H1 (cell line): ENCODE measurements at regions not wholly inside any gene's neighbourhood (a gene's known extent, or its start where the extent isn't known, plus 50 kb on each side); places are given as distances from the start of the nearest gene placed in this dataset.

Experiments used
- CTCF ChIA-PET: fragments of 300-600 bp; sonication (Branson Sonifier 250); formaldehyde crosslinking; loops from one replicate; lab custom pipeline; 2021; ENCODE audit not compliant: partially characterized antibody; lab: Charles Lee
- POLR2A ChIA-PET: fragments of 300-600 bp; sonication (Branson Sonifier 250); formaldehyde crosslinking; loops from one replicate; lab custom pipeline; 2021; ENCODE audit warnings: inconsistent platforms; ENCODE audit not compliant: partially characterized antibody; lab: Charles Lee
- DNase-seq, 2 experiments: peaks; one replicate each; pipeline versions ENCODE4 v3.0.0 to v3.0.0-alpha.2; 2010 to 2022; ENCODE audit warnings: low spot score in 2 of 2, low read depth in 1 of 2, mixed read lengths in 1 of 2
- FAIRE-seq: peaks from 2 replicates; lab custom pipeline; 2011; peaks lifted over from hg19 to GRCh38; lab: Jason Lieb, UNC
- H2AFZ ChIP-seq: 2 replicates; pipeline ENCODE4 v1.8.1; 2012; ENCODE audit warnings: low read length, inconsistent platforms
- H2AK5ac ChIP-seq: 2 replicates; pipeline ENCODE4 v1.6.1; 2013; ENCODE audit warnings: low read depth, low read length
- H2BK120ac ChIP-seq: replicated peaks from 2 replicates; pipeline ENCODE3; 2013; ENCODE audit warnings: low read depth, low read length, inconsistent platforms
- H2BK12ac ChIP-seq: 2 replicates; pipeline ENCODE4 v1.6.1; 2013; ENCODE audit warnings: low read depth, low read length
- H2BK15ac ChIP-seq: 2 replicates; pipeline ENCODE4 v1.6.1; 2013; ENCODE audit warnings: low read length
- H2BK20ac ChIP-seq: 2 replicates; pipeline ENCODE4 v1.6.1; 2013; ENCODE audit warnings: low read length
- H2BK5ac ChIP-seq: 2 replicates; pipeline ENCODE4 v1.6.1; 2013; ENCODE audit warnings: low read depth, low read length
- H3K14ac ChIP-seq: 2 replicates; pipeline ENCODE4 v1.6.1; 2013; ENCODE audit warnings: inconsistent platforms; ENCODE audit not compliant: insufficient read length
- H3K18ac ChIP-seq: 2 replicates; pipeline ENCODE4 v1.6.1; 2013; ENCODE audit warnings: low read length; ENCODE audit errors: extremely low read depth
- H3K23ac ChIP-seq: 2 replicates; pipeline ENCODE4 v1.6.1; 2013; ENCODE audit warnings: inconsistent platforms; ENCODE audit not compliant: insufficient read length
- H3K23me2 ChIP-seq: 2 replicates; pipeline ENCODE4 v1.6.1; 2013; ENCODE audit warnings: low read depth, low read length
- H3K27ac ChIP-seq: 2 replicates; pipeline ENCODE4 v1.6.1; 2011; ENCODE audit warnings: low read depth, low read length, inconsistent platforms
- H3K27me3 ChIP-seq, 4 experiments: replicated peaks in 1 of 4; 1 replicate in 1 of 4; 2 replicates in 3 of 4; pipeline versions ENCODE4 v1.6.1 to v1.8.1; 2011 to 2013; ENCODE audit warnings: low read length in 3 of 4, mild to moderate bottlenecking in 3 of 4, inconsistent platforms in 2 of 4, mixed read lengths in 2 of 4, moderate library complexity in 1 of 4; ENCODE audit not compliant: control insufficient read depth in 3 of 4, insufficient read depth in 3 of 4; ENCODE audit errors: extremely low read depth in 1 of 4
- H3K36me3 ChIP-seq, 4 experiments: 2 replicates each; pipeline versions ENCODE4 v1.6.1 to v1.8.1; 2011 to 2013; ENCODE audit warnings: mild to moderate bottlenecking in 4 of 4, low read length in 3 of 4, moderate library complexity in 2 of 4, control low read depth in 1 of 4, inconsistent platforms in 1 of 4; ENCODE audit not compliant: insufficient read depth in 4 of 4, control insufficient read depth in 2 of 4
- H3K4ac ChIP-seq: replicated peaks from 2 replicates; pipeline ENCODE3; 2013; ENCODE audit warnings: low read length, low read depth, mixed read lengths, inconsistent platforms; ENCODE audit not compliant: insufficient read length
- H3K4me1 ChIP-seq, 4 experiments: replicated peaks in 1 of 4; 1 replicate in 1 of 4; 2 replicates in 3 of 4; pipeline versions ENCODE4 v1.6.1 to v1.8.1; 2011 to 2013; ENCODE audit warnings: low read length in 3 of 4, inconsistent platforms in 2 of 4, mixed read lengths in 1 of 4; ENCODE audit not compliant: insufficient read depth in 4 of 4, control insufficient read depth in 3 of 4
- H3K4me2 ChIP-seq, 2 experiments: 2 replicates each; pipeline versions ENCODE4 v1.6.1 to v1.8.1; 2011 to 2013; ENCODE audit warnings: low read depth in 2 of 2, low read length in 2 of 2, control low read depth in 1 of 2, inconsistent platforms in 1 of 2, mild to moderate bottlenecking in 1 of 2; ENCODE audit not compliant: insufficient read depth in 1 of 2
- H3K4me3 ChIP-seq, 4 experiments: fragments of 200-600, 300-600 bp in 1 of 4; sonication (generic), shearing (Covaris generic), sonication (Bioruptor Twin) in 1 of 4; 2 replicates each; pipeline versions ENCODE4 v1.5.1 to v1.8.1; 2011 to 2016; ENCODE audit warnings: low read length in 4 of 4, low read depth in 3 of 4, control low read depth in 2 of 4, inconsistent platforms in 2 of 4, mild to moderate bottlenecking in 2 of 4, mixed read lengths in 1 of 4, moderate library complexity in 1 of 4; ENCODE audit not compliant: insufficient read depth in 2 of 4; ENCODE audit errors: extremely low read depth in 1 of 4
- H3K56ac ChIP-seq: replicated peaks from 2 replicates; pipeline ENCODE3; 2013; ENCODE audit warnings: low read depth, mild to moderate bottlenecking, mixed read lengths, low read length, inconsistent platforms; ENCODE audit not compliant: insufficient read length
- H3K79me1 ChIP-seq: 2 replicates; pipeline ENCODE4 v1.6.1; 2013; ENCODE audit warnings: low read depth, low read length, control low read depth
- H3K79me2 ChIP-seq, 2 experiments: 2 replicates each; pipeline versions ENCODE4 v1.6.1 to v1.8.1; 2012 to 2013; ENCODE audit warnings: low read length in 2 of 2, mild to moderate bottlenecking in 2 of 2, inconsistent platforms in 1 of 2; ENCODE audit not compliant: insufficient read depth in 2 of 2, control insufficient read depth in 1 of 2
- H3K9ac ChIP-seq, 4 experiments: replicated peaks in 1 of 4; 1 replicate in 1 of 4; 2 replicates in 3 of 4; pipeline versions ENCODE4 v1.6.1 to v1.8.1; 2011 to 2013; ENCODE audit warnings: low read depth in 3 of 4, low read length in 3 of 4, control low read depth in 2 of 4, mild to moderate bottlenecking in 2 of 4, moderate library complexity in 2 of 4, inconsistent platforms in 1 of 4; ENCODE audit errors: extremely low read depth in 1 of 4
- H3K9me3 ChIP-seq, 2 experiments: 2 replicates each; pipeline versions ENCODE4 v1.6.1 to v1.8.1; 2012 to 2013; ENCODE audit warnings: mild to moderate bottlenecking in 2 of 2, moderate library complexity in 2 of 2, control low read depth in 1 of 2, inconsistent platforms in 1 of 2, low read depth in 1 of 2, low read length in 1 of 2, mixed read lengths in 1 of 2; ENCODE audit not compliant: insufficient read depth in 2 of 2
- H4K20me1 ChIP-seq, 2 experiments: replicated peaks in 1 of 2; 2 replicates each; pipeline versions ENCODE3 to v1.8.1; 2011 to 2013; ENCODE audit warnings: inconsistent platforms in 2 of 2, low read length in 2 of 2, mild to moderate bottlenecking in 1 of 2; ENCODE audit not compliant: insufficient read depth in 2 of 2, control insufficient read depth in 1 of 2
- H4K5ac ChIP-seq: 2 replicates; pipeline ENCODE4 v1.6.1; 2013; ENCODE audit warnings: low read length, low read depth, mixed read lengths, inconsistent platforms; ENCODE audit not compliant: insufficient read length
- H4K8ac ChIP-seq: 2 replicates; pipeline ENCODE4 v1.8.0; 2013; ENCODE audit warnings: mild to moderate bottlenecking, moderate library complexity, low read length, inconsistent platforms; ENCODE audit not compliant: insufficient read depth; ENCODE audit errors: extremely low read depth
- H4K91ac ChIP-seq: replicated peaks from 2 replicates; pipeline ENCODE3; 2013; ENCODE audit warnings: low read length, mixed read lengths, inconsistent platforms; ENCODE audit not compliant: insufficient read length
- BRCA1 ChIP-seq: IDR thresholded peaks from 2 replicates; pipeline ENCODE4 v1.6.1; 2012; ENCODE audit warnings: low read depth, low read length, improper control_type of control experiment
- CBX5 ChIP-seq: fragments of 300-800, 300-1000 bp; sonication (generic); IDR thresholded peaks from 2 replicates; pipeline ENCODE4 v1.7.1; 2016; ENCODE audit warnings: antibody characterized with exemption, low read length, low read depth
- WGBS, 2 experiments: shearing (Covaris generic) in 1 of 2; methylation state at CpG; one replicate each; pipeline versions ENCODE4 v1.1.6 to v1.1.7; 2013 to 2015; ENCODE audit warnings: low lambda C conversion rate in 2 of 2, mixed read lengths in 2 of 2, inconsistent platforms in 1 of 2, low coverage in 1 of 2, missing lambda C conversion rate in 1 of 2; ENCODE audit not compliant: insufficient replicate concordance in 2 of 2, insufficient coverage in 1 of 2, insufficient read length in 1 of 2; ENCODE audit errors: extremely low coverage in 1 of 2, missing lambda C conversion rate in 1 of 2; 5-methylcytosine and 5-hydroxymethylcytosine counted together

GRCh38 chr5:162684145-162684544 lies 616.6 kb downstream of the GABRG2 start:
- Histone ChIP-seq H3K14ac (no peak overlapping the region), H3K79me2 (no peaks in the 10 kb centered on the region), H3K23me2 (no peaks in the 10 kb centered on the region), H3K79me1 (no peaks in the 10 kb centered on the region), H2BK20ac (no peak overlapping the region), H3K4ac (no peak overlapping the region), H2AFZ (no peak overlapping the region), H2BK15ac (no peak overlapping the region), H3K56ac (no peak overlapping the region), H2BK120ac (no peak overlapping the region), H3K4me3 (no peak overlapping the region), H4K8ac (no peak overlapping the region), H2AK5ac (no peak overlapping the region), H3K36me3 (no peaks in the 10 kb centered on the region), H3K9ac (no peak overlapping the region), H4K91ac (no peak overlapping the region), H3K27ac (no peak overlapping the region), H3K23ac (no peak overlapping the region), H4K20me1 (no peaks in the 10 kb centered on the region), H3K27me3 (no peaks in the 10 kb centered on the region), H4K5ac (no peak overlapping the region), H3K9me3 (no peaks in the 10 kb centered on the region), H2BK12ac (no peak overlapping the region), H2BK5ac (no peak overlapping the region), H3K18ac (no peak overlapping the region), H3K4me1 (no peaks in the 10 kb centered on the region), H3K4me2 (no peak overlapping the region)
- no peak for DNase-seq
- ChIA-PET CTCF (no interaction called here), POLR2A (no interaction called here)
- no peak for FAIRE-seq
- WGBS, 2 experiments, result 87% methylated on average over 3 of the region's 3 CpGs; no CpG with 5 or more reads in 1 of the 2 experiments
- TF ChIP-seq BRCA1 (no peak), CBX5 (no peak)
